CD4-positive, alpha-beta T cell (primary cell): ENCODE measurements at regions not wholly inside any gene's neighbourhood (a gene's known extent, or its start where the extent isn't known, plus 50 kb on each side); places are given as distances from the start of the nearest gene placed in this dataset.

Experiments
- ATAC-seq: fragments of 200-7000 bp; cut with Tn5 transposase; one replicate; pipeline ENCODE4 v1.10.0; 2022; ENCODE audit warnings: mild to moderate bottlenecking; ENCODE audit not compliant: poor library complexity
- CTCF ChIA-PET: fragments of 350-600 bp; sonication (Branson Sonifier 250); formaldehyde crosslinking; loops from one replicate; lab custom pipeline; 2021; ENCODE audit warnings: antibody characterized with exemption, inconsistent platforms; lab: Charles Lee
- POLR2A ChIA-PET: fragments of 350-600 bp; sonication (Branson Sonifier 250); formaldehyde crosslinking; loops from one replicate; lab custom pipeline; 2021; ENCODE audit warnings: antibody characterized with exemption, inconsistent platforms; lab: Charles Lee
- DNase-seq, 14 experiments: peaks; one replicate each; pipeline ENCODE4 v3.0.0-alpha.2; 2013 to 2020; ENCODE audit warnings: mixed read lengths in 2 of 14
- H3K27ac ChIP-seq, 2 donors: one replicate each; pipeline versions ENCODE4 v1.5.1 to v1.7.0; 2013; ENCODE audit warnings: low read length in 2 of 2, low read depth in 1 of 2, mild to moderate bottlenecking in 1 of 2
- H3K27me3 ChIP-seq, 2 experiments: 1 replicate in 1 of 2; 2 replicates in 1 of 2; pipeline versions ENCODE4 v1.6.1 to v1.7.0; 2013; ENCODE audit warnings: low read length in 2 of 2, control low read depth in 1 of 2, mild to moderate bottlenecking in 1 of 2, moderate library complexity in 1 of 2; ENCODE audit not compliant: insufficient read depth in 2 of 2, control insufficient read depth in 1 of 2
- H3K36me3 ChIP-seq: one replicate; pipeline ENCODE4 v1.6.1; 2013; ENCODE audit warnings: low read length, control low read depth; ENCODE audit not compliant: insufficient read depth
- H3K4me1 ChIP-seq: one replicate; pipeline ENCODE4 v1.6.1; 2013; ENCODE audit warnings: low read length, control low read depth; ENCODE audit not compliant: insufficient read depth
- H3K4me3 ChIP-seq: one replicate; pipeline ENCODE4 v1.5.1; 2013; ENCODE audit warnings: mild to moderate bottlenecking, low read length, moderate library complexity
- H3K9me3 ChIP-seq, 2 experiments: 1 replicate in 1 of 2; 2 replicates in 1 of 2; pipeline versions ENCODE4 v1.6.1 to v1.7.0; 2013; ENCODE audit warnings: low read length in 2 of 2, mild to moderate bottlenecking in 2 of 2, control low read depth in 1 of 2, moderate library complexity in 1 of 2; ENCODE audit not compliant: control insufficient read depth in 1 of 2, insufficient read depth in 1 of 2
- H3K27ac Mint-ChIP-seq: one replicate; pipeline ENCODE4 v1.8.0; 2020; ENCODE audit warnings: mixed read lengths
- H3K27me3 Mint-ChIP-seq: one replicate; pipeline ENCODE4 v1.8.0; 2021; ENCODE audit warnings: mixed read lengths
- H3K36me3 Mint-ChIP-seq: one replicate; pipeline ENCODE4 v1.8.0; 2021; ENCODE audit warnings: low read depth, mixed read lengths
- H3K4me1 Mint-ChIP-seq: one replicate; pipeline ENCODE4 v1.8.0; 2021; ENCODE audit warnings: low read depth, mixed read lengths
- H3K4me3 Mint-ChIP-seq: one replicate; pipeline ENCODE4 v1.8.0; 2020; ENCODE audit warnings: mild to moderate bottlenecking, mixed read lengths
- H3K9me3 Mint-ChIP-seq: one replicate; pipeline ENCODE4 v1.8.0; 2020; ENCODE audit warnings: mixed read lengths
- CTCF ChIP-seq: fragments of 200-600 bp; IDR thresholded peaks from one replicate; pipeline ENCODE4 v1.8.0; 2022; ENCODE audit warnings: antibody characterized with exemption, mild to moderate bottlenecking
- intact Hi-C, 2 experiments: fragments of 100-400 bp; cut with DNase I in 1 of 2; cut with micrococcal nuclease in 1 of 2; formaldehyde crosslinking; loops; one replicate each; pipeline versions ENCODE4 v1.15.1 to v1.9.0; 2023 to 2025; cut with DNase I, micrococcal nuclease

- Histone ChIP-seq H3K9me3 (no peaks in the 10 kb centered on the region), H3K36me3 (no peaks in the 10 kb centered on the region), H3K4me1 (no peaks in the 10 kb centered on the region), H3K27ac (no peak overlapping the region), H3K27me3 (no peaks in the 10 kb centered on the region), H3K4me3 (no peak overlapping the region)
- no peaks in the 10 kb centered on the region for H3K36me3 Mint-ChIP-seq
- H3K27ac Mint-ChIP-seq = no peak overlapping the region
- no peak for TF ChIP-seq CTCF
- intact Hi-C loops = no loop called here
- H3K4me1 Mint-ChIP-seq = no peaks in the 10 kb centered on the region
- DNase-seq (no peak), ATAC-seq (no peak)
- CTCF ChIA-PET = no interaction called here
- POLR2A ChIA-PET = no interaction called here
- H3K27me3 Mint-ChIP-seq = peaks cover 14% of the 10 kb centered on the region
- no peak overlapping the region for H3K4me3 Mint-ChIP-seq
- H3K9me3 Mint-ChIP-seq = no peaks in the 10 kb centered on the region
Measured at GRCh38 chr2:176976736-176977685, 235.6 kb upstream of the HNRNPA3 start.

- Mint-ChIP-seq H3K36me3 (no peaks in the 10 kb centered on the region), H3K4me3 (no peak overlapping the region), H3K9me3 (no peaks in the 10 kb centered on the region), H3K4me1 (no peaks in the 10 kb centered on the region), H3K27me3 (peaks cover 11% of the 10 kb centered on the region), H3K27ac (no peak overlapping the region)
- DNase-seq (no peak), ATAC-seq (no peak)
- Histone ChIP-seq H3K27ac (no peak overlapping the region), H3K4me3 (no peak overlapping the region), H3K9me3 (no peaks in the 10 kb centered on the region), H3K36me3 (no peaks in the 10 kb centered on the region), H3K4me1 (no peaks in the 10 kb centered on the region), H3K27me3 (peaks cover 0 to 3% of the 10 kb centered on the region in 2 experiments)
- CTCF ChIA-PET = no interaction called here
- POLR2A ChIA-PET = no interaction called here
- intact Hi-C loops = no loop called here
- TF ChIP-seq CTCF = no peak
Measured at GRCh38 chr2:176978921-176979320, 233.7 kb upstream of the HNRNPA3 start.

GRCh38 chr2:176979981-176980710 lies 232.4 kb upstream of the HNRNPA3 start:
- H3K36me3 ChIP-seq = no peaks in the 10 kb centered on the region
- H3K27me3 ChIP-seq = peaks cover 0 to 3% of the 10 kb centered on the region in 2 experiments
- H3K9me3 ChIP-seq = no peaks in the 10 kb centered on the region
- no peaks in the 10 kb centered on the region for H3K4me1 ChIP-seq
- ATAC-seq (no peak), DNase-seq (no peak)
- no peak overlapping the region for H3K4me3 ChIP-seq
- Mint-ChIP-seq H3K27me3 (peaks cover 11% of the 10 kb centered on the region), H3K36me3 (no peaks in the 10 kb centered on the region), H3K4me1 (no peaks in the 10 kb centered on the region), H3K9me3 (no peaks in the 10 kb centered on the region), H3K27ac (no peak overlapping the region), H3K4me3 (no peak overlapping the region)
- ChIA-PET CTCF (no interaction called here), POLR2A (no interaction called here)
- no peak overlapping the region for H3K27ac ChIP-seq
- intact Hi-C loops = no loop called here
- no peak for TF ChIP-seq CTCF
